ENCODE measurements at regions not wholly inside any gene's neighbourhood (a gene's known extent, or its start where the extent isn't known, plus 50 kb on each side); places are given as distances from the start of the nearest gene placed in this dataset.
"Not testable (repeated sequence)": the region's sequence is repeated elsewhere in the genome, so short reads cannot be mapped to it uniquely, and the experiment has no call there.

DNA sequence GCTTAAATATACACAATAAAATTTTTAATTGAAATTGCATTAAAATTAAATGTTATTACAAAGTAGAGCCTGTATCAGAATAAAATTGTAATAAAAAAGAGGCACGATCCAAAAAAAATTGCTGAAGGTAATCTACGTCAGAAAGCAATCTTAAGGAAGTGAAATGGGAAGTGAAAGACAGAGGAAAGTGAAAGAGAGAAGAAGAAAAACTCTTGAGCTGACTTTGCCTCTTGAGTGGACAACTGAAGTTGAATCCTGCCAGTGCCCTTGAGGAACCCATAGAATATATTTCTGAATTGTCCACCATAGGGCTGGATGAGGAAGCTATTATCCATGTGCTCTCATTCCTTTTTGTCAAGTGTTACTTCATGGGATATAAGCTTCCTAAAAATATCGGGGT, 285.1 kb upstream of the STAC start:
- no peak for DNase-seq

DNA sequence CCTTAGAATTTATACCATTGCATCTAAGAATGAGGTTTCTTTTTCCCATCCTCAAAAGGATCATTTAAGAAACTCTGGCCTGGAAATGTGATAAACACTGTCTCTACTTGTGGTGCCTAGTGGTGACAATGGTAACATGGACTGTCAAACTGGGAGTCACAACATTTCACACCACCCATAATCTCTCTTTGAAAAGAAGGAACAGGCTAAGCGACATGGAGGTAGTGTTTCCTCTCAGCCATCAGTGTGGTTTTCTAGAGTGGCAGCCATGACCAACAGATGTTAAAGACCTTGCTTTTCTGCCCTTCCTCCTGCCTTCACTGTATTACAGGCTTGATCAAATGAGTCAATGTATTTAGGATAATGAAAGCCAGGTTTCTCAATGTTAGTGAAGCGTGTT, 283.1 kb upstream of the STAC start:
- no peak for DNase-seq

GRCh38 chr3:36114353-36114752, 266.0 kb upstream of the STAC start:
- DNase-seq: no peak

- DNase-seq: peak; percentile 21
Observed at GRCh38 chr3:36124118-36124796, 256.0 kb upstream of the STAC start.

DNA sequence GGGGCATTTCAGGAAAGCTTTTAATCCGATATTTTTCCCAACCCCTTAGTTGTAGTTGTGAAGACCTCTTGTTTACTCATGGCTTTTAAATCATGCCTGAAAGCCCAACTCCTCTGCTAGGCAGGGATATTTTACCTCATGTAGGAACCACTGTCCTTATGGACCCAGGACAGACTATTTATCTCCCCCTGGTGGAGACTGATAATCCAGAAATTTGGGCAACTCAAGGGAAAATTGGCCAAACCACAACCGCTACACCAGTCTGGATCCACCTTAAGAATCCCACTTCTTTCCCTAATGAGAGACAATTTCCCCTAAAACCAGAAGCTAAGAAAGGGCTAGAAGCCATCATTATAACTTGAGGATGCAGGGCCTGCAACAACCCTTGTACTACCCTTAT, 248.1 kb upstream of the STAC start:
- no peak for DNase-seq

DNA sequence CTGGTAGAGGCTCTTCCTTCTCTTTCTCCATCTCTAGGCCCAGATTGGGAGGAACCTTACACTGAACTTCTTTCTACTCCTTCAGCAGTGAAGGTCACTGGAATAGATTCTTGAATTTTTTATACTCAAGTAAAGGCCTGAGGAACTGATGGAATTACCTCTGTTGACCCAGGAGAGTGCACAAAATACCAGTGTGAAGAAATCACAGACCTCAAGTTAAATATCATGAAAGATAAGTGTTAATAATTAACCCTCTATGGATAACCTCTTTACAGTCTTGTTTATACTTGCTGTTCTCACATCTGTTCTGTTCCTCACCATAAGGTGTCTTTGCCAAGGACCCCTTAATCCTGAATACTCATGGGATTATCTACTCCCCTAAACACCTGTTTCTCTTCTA, 244.4 kb upstream of the STAC start:
- DNase-seq: no peak

DNA sequence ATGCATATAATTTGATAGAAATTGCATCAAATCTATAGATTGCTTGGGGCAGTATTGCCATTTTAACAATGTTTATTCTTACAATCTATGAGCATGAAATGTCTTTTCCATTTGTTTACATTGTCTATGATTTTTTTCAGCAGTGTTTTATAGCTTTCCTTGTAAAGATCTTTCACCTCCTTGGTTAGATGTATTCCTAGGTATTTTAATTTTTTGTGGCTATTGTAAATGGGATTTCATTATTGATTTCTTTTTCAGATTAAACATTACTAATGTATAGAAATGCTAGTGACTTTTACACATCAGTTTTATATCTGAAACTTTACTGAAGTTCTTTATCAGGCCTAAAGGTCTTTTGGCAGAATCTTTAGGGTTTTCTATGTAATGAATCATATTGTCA, 237.6 kb upstream of the STAC start:
- no peak for DNase-seq

DNA sequence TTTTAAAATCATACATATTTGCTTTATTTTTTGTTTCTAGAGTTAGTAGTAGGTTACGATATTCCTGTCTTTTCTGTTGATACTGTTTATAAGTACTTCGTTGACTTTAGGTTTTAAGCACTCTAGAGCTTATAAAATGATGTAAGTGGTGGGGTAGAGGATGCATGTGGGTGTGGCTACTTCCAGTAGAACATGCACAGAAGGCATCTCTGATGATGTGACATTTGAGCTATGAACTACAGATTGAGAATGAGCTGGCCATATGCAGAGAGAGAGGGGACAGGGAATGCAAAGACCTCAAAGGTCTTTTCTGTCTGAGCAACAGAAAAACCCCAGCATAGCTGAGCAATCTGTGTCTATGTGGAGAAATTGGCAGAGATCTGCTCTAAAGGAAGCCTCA, 233.9 kb upstream of the STAC start:
- no peak for DNase-seq

- DNase-seq: no peak
Observed at GRCh38 chr3:36147934-36148558, 232.3 kb upstream of the STAC start.

DNA sequence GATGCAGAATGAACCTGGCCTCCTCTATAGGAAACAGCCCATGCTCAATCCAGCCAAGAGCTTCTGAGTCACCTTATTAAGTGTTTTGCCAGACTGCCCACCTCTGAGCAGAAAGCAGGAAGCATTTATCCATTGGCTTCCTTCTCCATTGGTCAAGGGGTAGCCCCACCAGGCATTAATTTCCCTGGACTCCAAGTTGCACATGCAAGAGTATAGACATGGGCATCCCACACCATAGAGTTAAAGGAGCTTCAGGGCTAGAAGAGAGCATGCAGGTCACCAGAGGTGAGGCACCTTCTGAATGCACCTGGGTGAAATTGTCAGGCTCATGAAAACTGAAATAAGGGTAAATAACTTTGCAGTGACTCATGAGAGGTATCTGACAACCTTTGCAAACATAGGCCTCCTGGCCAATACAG, 230.8 kb upstream of the STAC start:
- DNase-seq: no peak

DNA sequence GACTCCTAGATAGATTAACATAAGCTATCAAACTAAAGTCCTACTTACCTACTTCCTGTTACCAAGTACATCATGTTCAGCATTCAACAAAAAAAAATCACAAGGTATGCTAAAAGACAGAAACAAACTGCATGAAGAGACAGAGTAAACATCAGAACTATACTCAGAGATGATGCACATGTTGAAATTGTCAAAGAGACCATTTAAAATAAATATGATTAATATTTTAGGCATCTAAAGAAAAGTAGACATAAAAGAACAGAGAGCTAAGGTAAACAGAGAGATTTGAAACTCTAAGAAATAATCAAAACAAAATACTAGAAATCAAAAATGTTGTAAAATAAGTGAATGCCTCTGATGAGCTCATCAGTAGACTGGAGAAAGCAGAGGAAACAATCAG, 224.8 kb upstream of the STAC start:
- no peak for DNase-seq

DNA sequence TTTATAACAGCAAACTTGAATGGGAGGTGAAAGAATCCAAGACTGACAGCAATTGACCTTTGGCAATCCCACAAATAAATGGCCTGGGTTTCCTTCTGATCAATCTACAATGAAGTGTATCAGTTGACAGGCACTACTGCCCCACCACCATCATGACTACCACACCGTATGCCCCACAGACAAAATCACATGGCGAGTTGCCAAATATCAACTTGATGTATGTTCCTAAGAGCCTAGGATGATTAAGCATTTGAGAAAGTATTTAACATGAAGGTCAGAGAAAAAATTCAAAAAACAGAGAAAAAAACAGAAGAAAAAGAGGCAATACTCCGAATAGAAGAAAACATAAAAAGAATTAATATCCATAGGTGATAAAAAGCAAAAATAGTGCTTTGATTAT, 215.9 kb upstream of the STAC start:
- DNase-seq: no peak

- DNase-seq: no peak
Observed at GRCh38 chr3:36165509-36166290, 214.6 kb upstream of the STAC start.

GRCh38 chr3:36166477-36166876, 213.8 kb upstream of the STAC start:
- no peak for DNase-seq

DNA sequence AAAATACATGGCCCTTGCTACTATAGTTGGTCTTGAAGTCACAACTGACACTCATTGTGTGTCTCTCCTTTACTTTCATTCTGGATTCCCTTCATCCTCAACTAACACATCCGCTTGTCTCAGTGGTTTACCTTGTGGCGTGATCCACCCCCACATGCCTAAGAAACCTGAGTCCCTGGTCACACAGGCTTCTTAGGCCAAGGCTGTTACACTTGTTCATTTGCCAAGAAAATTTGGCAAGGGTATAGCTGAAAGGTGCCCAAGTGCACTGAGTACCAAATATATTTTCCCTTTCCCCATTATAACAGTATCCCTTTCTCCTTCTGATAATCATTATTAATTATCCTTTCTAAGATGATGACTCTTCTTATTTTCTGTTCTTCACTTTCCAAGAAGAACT, 207.6 kb upstream of the STAC start:
- DNase-seq: no peak

DNA sequence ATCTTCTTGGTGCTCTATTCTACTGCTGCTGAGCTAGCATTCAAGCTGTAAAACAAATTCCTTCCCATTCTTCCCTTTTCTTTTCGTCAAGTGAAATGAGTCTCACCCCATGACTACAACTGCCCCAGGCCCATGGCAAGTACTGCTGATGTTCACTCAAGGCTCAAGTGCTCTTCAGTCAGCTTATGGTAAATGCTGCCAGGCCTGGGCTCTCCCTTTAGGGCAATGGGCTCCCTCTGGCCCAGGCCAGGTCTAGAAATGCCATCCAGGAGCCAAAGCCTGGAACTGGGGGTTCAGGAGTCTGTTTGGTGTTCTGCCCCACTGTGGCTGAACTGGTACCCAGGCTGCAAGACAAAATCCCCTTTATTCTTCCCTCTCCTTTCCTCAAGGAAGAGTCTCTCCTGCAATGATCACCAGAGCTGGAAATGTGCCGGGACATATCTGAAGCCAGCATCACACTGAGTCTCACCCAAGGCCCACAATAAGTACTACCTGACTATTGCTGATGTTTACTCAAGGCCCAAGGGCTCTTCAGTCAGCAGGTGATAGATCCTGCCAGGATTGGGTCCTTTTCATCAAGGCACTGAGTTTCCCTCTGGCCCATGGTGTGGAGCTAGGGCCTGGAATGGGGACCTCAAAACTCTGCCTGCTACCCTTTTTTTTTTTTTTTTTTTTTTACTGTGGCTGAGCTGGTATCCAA, 205.0 kb upstream of the STAC start:
- no peak for DNase-seq

- DNase-seq: no peak
Observed at GRCh38 chr3:36175916-36176461, 204.3 kb upstream of the STAC start.

DNA sequence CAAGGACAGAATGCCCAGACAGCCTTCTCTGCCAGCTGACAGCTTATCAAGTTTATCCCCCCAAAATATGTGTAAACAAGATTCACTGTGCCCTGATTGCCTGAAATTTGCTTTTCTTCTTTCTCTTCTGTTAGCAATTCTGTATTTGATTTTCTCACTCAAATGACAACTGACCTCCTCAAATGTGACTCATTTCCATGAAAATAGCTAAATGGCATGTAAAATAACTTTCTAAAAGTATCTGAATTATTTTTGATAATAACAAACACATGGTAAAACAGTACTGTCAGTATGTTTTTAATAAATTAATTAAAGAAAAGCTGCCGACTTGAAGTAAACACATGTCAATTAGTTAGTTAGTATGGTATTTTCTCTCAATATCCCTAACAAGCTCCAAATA, 202.3 kb upstream of the STAC start:
- no peak for DNase-seq

DNA sequence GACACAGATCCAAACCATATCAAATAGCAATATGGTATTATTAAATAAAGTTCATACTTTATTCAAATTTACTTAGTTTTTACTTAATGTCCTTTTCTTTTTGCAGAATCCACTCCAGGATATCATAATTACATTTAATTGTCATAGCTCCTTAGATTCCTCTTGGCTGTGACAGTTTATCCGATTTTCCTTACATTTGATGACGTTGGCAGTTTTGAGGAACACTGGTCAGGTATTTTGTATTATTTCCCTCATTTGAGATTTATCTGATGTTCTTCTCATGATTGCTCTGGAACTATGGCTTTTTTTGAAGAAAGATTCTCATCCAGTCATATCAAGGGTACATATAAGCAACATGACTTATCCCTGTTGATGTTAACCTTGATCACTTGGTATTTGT, 198.3 kb upstream of the STAC start:
- DNase-seq: no peak

DNA sequence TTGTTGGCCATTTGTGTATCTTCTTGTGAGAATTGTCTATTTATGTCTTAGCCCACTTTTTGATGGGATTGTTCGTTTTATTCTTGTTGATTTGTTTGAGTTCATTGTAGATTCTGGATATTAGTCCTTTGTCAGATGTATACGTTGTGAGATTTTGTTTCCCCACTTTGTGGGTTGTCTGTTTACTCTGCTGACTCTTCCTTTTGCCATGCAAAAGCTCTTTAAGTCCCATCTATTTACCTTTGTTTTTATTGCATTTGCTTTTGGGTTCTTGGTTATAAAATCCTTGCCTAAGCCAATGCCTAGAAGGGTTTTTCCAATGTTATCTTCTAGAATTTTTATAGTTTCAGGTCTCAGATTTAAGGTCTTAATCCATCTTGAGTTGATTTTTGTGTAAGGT, 193.1 kb upstream of the STAC start:
- DNase-seq: not testable (repeated sequence)

DNA sequence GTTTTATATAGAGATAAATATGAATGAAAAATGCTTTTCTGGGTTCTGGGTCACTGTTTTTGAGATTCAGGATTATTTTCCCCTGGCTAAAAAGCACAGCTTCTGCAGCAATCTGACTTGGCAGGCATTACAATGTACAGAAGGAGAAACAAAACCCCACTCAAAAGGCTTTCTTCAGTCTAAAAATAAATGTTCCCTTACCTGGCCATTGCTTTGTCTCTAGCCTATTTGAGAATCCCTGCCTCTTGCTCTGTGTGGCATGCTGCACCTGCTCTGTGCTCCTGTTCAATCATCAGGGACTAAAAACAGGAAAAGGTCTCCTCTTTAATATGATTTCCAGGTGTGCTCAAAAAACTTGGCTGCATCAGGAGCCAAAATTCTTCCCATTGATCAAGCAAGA, 187.4 kb upstream of the STAC start:
- DNase-seq: no peak

GRCh38 chr3:36193448-36193847, 186.9 kb upstream of the STAC start:
- DNase-seq: no peak

DNA sequence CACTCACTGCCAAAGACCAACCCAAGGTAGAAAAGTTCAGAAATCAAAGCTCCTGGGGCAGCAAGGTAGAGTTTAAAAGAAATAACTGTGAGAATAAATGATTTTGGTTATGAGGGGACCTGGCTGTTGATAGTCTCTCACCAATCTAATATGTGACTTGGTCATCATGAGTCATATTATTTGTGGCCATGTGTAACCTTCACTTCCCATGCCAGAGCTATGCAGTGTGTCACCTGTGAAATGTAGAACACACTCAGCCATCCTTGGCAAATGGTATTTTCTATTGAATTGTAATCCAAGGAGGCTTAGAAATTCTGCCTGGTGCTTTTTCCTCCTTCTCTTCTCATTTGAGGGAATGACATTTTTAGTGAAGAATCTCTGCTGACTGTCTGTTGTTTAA, 184.2 kb upstream of the STAC start:
- DNase-seq: no peak
